ENCODE measurements at regions not wholly inside any gene's neighbourhood (a gene's known extent, or its start where the extent isn't known, plus 50 kb on each side); places are given as distances from the start of the nearest gene placed in this dataset.
"Not testable (repeated sequence)": the region's sequence is repeated elsewhere in the genome, so short reads cannot be mapped to it uniquely, and the experiment has no call there.

DNA sequence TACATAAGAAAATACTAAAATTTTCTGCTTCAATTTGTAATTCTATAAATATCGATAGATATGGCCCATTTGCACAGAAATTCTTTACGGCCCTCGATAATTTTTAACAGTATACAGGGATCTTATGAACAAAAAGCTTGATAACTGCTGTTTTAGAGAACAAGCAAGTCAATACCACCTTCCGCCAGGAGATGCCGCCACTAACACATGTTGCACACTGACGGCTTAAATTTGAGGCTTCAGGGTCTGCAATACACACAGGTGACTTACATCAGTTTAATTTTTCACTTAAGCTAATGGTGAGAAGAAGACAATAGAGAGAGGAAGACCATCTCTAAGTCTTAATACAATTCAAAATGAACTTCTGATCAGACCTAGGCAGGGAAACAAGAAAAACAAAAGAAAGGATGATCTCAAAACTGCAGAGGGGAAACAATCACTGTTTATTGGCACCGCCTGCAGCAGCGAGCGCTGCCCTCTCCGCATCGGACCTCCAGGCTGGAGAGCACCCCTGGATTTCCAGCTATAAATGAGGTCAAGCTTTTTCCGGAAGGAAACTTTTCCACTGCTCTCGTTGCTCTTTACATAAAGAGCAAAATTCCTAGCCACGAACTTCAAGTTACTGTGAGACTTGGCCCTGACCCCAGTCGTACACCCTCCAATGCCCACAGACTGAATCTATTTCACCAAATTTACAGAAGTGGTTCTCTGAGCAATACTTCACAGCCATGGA lies 53.9 kb downstream of the OTOR start:
- DNase-seq (ENCODE audit: low read depth in 3 of 3, low spot score in 1 of 3) = peak in 1 of 3 donors; percentile 37

DNA sequence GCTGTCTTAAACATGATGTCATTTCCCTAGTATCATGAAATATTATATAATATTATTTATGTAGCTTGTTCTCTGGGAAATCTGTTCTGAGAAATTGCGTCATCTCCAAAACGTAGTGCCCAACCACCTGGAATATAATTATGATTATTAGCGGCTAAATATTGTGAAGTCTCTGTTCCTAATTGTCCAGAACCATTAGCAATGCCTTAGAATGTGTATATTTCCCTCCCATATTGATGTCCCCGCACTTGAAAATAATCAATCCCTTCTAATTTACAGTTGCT lies 54.4 kb downstream of the OTOR start:
- no peak for DNase-seq (ENCODE audit: low read depth in 3 of 3, low spot score in 1 of 3)

DNA sequence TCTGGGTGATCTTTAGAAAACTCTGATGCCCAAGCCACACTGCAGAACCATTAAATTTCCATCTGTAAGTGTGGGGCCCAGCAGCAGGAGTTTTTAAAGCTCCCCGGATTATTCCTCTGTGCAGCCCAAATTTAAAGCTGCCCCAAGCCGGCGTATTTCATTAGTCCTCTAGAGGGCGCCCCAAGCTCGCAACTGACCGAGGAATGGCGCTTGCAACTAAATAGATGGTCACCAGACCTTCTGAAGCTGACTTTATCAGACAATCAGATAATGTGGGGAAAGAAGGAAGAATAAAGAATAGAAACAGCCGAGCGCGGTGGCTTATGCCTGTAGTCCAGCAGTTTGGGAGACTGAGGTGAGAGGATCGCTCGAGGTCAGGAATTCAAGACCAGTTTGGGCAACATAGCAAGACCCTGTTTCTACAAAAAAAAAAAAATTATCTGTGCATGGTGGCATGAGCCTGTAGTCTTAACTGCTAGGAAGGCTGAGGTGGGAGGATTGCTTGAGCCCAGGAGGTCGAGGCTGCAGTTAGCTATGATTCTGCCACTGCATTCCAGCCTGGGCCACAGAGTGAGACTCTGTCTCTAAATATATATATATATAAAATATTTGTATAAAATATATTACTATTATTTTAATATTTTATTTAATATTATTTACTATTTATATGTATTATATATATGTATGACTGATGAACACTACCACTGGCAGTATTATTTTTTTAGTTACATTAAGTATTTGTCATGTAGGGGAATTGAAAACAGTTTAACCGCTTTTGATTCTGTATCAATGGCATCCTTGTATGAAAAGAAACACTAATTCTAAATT lies 56.0 kb downstream of the OTOR start:
- peak in 1 of 3 donors; percentile 16 for DNase-seq (ENCODE audit: low read depth in 3 of 3, low spot score in 1 of 3)

DNA sequence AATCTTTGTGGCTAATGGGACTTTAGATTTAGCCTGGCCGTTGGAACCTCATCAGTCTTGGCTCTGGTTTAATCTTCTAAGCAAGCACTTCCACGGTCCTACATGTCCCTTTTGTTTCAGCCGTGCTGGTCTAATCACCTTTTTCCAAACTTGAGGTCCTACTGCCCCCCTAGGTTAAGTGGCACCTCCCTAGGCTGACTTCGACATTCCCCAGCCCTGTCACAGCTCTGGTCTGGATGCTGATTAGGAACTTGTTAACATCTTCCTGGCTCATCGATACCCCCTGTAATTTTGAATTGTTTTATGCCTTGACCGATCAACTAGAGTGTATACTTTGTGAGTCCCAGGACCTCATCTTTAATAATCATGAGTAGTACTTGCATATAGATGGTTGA lies 56.6 kb downstream of the OTOR start:
- no peak for DNase-seq (ENCODE audit: low read depth in 3 of 3, low spot score in 1 of 3)

DNA sequence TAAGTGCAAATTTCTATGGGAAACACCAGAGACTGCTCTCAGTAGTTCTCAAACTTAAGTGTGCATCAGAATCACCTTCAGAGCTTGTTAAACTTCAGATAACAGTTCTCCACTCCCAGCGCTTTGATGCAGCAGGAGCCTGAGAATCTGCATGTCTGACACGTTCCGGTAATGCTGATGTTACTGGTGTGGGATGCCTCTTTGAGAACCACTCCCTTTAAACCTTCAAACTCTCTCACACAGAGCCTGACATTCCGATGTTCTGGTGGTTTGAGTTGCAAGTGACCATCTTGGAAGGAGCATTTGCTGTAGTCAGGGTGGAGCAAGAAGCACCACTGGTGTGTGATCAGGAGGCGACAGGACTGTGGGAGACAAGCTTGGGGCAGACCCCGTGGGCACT lies 57.9 kb downstream of the OTOR start:
- DNase-seq (ENCODE audit: low read depth in 3 of 3, low spot score in 1 of 3) = no peak

DNA sequence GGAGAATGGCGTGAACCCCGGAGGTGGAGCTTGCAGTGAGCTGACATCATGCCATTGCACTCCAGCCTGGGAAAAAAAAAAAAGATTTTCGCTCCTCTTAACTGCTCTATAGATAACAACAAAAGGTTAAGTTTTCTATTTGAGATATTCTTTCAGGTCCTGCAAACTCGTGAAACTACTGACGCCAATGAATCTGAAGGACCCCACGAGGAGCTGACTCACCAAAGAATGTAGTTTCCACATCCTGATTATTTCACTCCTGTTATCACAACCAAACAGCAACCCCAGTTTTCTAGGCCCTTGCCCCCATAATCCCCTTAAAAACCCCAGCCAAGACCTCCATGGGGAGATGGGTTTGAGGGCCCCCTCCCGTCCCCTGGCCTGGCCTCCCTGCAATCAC lies 58.7 kb downstream of the OTOR start:
- DNase-seq (ENCODE audit: low read depth in 3 of 3, low spot score in 1 of 3) = no peak

DNA sequence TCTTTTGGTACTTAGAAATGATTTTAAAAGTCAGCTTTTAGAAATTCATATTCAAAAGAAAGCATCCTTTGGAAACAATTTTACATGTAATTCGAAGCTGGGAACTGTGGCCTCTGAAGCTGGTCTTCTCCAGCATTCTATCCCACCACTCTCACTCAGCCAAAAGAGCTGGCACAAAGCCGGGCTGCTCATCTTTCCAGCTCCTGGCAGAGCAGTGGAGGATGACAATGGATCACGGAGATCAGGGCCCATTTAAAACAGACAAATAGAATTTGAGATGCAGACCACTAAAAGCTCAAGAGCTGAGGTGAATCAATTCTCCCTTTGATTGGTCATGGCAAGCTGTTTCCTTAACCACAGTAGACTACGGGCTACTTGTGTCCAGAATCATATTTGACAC lies 60.6 kb downstream of the OTOR start:
- no peak for DNase-seq (ENCODE audit: low read depth in 3 of 3, low spot score in 1 of 3)

DNA sequence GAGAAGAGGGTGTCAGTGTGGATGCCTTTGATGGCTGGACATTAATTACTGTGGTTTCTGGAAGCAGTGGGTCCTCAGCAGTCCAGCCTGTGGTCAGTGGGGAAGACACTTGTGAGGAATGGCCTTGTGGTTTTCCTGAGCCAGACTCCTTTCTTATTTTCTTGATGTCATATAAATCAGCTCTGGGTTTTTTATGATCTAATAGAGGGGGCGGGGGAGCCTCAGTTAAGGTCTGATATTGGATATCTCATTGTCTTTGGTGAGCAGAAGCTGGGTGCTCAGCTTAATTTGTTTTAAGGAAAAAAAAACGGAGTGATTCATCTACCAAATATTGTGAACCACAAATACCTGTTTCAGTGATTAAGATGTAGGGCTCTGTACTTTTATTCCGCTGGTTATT lies 62.1 kb downstream of the OTOR start:
- DNase-seq (ENCODE audit: low read depth in 3 of 3, low spot score in 1 of 3) = no peak

DNA sequence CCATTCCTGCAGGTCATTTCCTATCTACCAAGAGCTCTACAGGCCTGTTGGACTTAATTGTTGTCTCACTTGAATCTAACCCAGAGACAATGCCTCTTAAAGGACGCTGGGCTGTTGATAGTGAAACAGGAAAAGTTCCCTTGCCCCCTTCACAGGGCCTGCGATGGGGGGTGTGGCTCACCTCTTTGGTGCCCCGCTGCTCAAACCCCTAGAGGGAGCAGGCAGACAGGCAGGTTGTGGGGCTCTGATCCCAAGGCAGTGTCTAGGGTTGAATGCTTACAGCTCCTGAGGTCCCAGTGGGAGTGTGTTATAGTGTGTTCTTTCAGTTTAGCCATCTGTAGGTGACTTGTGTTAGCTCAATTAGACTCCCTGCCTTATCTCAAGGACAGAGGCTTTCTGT lies 68.0 kb downstream of the OTOR start:
- no peak for DNase-seq (ENCODE audit: low read depth in 3 of 3, low spot score in 1 of 3)

DNA sequence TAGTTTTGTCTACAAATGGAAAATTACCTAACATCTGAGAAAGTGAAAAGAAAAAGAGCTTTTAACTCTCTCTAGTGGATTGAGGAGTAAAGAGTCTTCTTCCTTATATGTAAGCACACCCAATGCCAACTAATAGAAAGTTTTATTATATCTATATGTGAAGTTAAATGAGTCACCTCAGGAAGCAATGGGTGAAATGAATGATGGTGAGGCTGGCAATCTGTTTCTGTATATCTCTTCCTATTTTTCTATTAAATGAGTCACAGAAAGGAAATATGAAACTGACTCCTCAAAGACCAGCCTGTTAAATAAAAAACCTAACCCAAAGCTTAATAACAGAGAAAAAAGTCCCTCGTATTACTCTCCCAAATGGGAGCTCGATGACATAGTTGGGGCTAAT lies 71.3 kb downstream of the OTOR start:
- DNase-seq (ENCODE audit: low read depth in 3 of 3, low spot score in 1 of 3) = no peak

DNA sequence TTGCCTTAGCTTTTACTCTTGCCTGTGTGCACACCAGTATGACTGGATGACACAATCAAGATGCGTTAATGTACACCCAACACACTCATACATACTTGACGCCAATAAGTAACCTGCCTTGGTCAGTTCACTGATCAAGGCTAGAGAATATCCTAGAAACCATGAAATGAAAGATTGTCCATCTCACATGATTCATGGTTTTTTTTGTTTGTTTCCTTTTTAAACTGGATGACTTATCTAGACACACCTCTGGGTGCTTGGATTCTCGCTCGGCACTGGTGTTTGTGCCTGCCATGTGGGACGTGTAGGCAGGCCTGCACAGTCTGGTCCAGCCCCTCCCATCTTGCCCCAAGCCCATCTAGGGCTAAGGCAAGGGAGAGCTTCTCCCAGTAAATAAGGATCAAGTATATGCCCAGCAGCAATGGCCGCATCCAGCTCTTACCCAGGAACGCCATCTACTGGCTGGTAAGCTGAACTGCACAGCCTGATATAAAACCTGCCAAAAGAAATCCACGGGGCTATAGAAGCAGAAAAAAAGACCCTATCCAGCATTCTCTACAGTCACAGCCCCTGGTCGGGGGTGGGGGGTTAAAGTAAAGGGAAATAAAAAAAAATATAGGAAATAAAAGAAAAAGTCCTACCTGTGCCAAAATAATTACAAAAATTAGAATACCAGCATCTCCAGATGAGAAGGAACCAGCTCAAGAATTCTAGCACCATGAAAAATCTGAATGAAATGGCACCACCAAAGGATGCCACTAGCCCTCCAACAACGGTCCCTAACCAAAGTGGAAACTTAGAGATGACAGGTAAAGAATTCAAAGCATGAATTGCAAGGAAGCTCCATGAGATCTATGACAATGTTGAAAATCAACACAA lies 73.3 kb downstream of the OTOR start:
- DNase-seq (ENCODE audit: low read depth in 3 of 3, low spot score in 1 of 3) = no peak

DNA sequence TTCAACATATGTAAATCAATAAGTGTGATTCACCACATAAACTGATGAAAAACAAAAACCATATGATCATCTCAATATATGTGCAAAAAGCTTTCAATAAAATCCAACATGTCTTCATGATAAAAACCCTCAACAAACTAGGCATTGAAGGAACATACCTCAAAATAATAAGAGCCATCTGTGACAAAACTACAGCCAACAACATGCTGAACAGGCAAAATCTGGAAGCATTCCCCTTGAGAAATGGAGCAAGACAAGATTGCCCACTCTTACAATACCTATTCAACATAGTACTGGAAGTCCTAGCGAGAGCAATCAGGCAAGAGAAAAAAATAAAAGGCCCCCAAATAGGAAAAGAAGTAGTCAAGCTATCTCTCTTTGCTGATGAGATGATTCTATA lies 76.5 kb downstream of the OTOR start:
- no peak for DNase-seq (ENCODE audit: low read depth in 3 of 3, low spot score in 1 of 3)

DNA sequence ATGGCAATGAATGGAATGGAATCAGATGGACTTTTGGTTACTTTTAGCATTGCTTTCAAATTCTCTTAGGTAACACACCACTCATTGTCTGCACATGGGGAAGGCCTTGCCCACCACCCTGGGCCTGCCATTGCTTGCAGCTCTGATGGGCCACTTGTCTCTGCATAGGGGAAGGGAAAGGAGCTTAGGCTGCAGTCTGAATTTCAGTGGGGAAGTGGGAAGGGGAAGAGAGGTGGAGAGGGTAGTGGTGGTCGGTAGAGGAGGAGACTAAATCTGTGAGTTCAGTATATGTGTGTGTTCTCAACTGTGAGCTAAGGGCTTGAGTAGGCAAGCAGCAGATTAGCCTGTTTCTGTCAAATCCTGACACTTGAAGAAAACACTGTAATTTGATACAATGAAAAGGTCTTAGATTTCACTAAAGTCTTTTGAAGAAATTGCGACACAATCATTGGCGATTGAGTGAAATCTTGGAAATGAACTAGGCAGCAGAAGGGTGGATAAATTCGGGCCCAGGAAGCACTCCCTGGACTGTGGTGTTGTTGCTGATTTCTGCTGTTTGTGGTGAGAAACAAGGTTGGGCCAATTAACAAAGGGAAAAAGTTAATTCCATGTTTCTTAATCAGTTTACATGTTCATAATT lies 80.6 kb downstream of the OTOR start:
- DNase-seq (ENCODE audit: low read depth in 3 of 3, low spot score in 1 of 3) = no peak

DNA sequence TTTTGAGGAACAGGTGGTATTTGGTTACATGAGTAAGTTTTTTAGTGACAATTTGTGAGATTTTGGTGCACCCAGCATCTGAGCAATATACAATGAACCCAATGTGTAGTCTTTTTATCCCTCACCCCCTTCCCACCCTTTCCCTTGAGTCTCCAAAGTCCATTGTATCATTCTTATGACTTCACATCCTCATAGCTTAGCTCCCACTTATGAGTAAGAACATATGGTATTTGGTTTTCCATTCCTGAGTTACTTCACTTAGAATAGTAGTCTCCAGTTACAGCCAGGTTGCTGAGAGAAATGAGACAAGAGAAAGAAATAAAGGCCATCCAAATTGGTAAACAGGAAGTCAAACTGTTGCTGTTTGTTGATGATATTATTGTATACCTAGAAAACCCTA lies 87.5 kb downstream of the OTOR start:
- DNase-seq (ENCODE audit: low read depth in 3 of 3, low spot score in 1 of 3) = not testable (repeated sequence)

DNA sequence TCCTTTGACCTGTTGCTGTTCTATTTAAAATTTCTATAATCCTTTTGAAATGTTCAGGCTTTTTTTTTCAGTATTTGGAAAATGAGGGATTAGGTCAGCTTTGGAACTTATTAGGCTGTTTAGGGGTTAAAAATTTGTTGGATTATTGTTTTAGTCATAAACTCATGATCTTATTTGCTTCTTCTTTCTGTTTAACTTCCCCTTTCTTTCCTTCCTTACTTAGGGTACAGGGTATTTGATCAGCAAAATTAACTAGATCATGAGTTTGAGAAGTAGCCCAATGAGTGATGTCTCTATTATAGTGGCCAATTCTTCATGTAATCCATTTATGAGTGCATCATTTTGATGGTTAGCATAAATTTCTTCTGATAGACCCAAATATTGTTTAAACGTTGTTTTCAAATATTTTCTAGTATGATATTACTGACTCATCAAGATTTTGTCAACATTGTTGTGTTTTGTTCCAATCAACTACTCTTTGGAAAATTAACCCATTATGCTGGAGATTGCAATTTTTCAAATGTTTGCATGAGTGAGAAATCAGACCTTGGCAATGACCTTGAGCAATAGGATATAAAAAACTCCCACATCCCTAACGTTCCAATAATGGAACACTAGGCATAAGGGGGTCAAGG lies 94.4 kb downstream of the OTOR start:
- DNase-seq (ENCODE audit: low read depth in 3 of 3, low spot score in 1 of 3) = no peak

DNA sequence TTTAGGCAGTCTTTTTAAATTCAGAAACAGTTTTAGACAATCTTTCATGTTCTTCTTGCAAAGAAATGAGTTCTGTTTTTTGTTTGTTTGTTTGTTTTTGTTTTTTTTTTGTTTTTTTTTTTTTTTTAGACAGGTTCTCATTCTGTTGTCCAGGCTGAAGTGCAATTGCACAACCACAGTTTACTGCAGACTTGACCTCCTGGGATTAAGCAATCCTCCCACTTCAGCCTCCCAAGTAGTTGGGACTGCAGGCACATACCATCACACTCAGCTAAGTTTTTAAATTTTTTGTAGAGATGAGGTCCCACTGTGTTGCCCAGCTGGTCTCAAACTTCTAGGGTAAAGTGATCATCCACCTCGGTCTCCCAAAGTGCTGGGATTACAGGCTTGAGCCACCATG lies 96.2 kb downstream of the OTOR start:
- DNase-seq (ENCODE audit: low read depth in 3 of 3, low spot score in 1 of 3) = no peak

DNA sequence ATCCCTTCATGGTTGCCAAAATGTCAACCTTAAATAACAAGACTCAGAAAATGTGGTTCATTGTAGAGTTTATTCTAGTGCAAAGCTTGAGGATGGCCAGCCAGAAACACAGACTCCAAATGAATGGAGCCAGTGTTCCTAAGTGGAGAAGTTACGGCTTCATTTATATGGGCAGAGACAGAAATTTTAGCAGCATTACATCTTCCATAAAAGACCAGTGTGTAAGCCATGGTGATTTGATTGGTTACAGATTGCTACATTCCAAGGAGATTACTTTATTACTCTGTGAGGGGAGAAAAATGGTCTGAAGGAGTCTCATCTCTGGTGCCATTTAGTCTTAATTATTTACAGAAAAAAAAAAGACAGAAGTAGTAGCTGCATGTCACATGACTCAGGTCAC lies 97.8 kb downstream of the OTOR start:
- DNase-seq (ENCODE audit: low read depth in 3 of 3, low spot score in 1 of 3) = no peak

DNA sequence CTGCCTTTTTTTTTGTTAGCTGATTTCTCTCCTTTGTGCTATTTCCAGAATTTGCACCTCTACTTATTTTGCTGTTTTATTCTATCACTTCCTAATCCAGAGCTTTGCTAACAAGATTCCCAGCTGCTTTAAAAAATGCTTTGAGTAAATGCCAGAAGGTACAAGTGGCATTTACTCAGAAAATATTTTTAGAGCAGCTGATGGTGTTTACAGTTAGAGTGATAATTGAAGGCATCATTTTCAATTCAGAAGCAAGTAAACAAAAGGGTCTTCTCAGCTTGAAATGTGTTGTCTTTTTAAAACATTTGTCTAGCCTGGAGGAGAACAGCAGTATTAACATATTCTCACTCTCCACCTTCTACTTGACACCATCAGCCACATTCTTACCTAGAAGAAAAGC lies 99.9 kb downstream of the OTOR start:
- DNase-seq (ENCODE audit: low read depth in 3 of 3, low spot score in 1 of 3) = no peak

DNA sequence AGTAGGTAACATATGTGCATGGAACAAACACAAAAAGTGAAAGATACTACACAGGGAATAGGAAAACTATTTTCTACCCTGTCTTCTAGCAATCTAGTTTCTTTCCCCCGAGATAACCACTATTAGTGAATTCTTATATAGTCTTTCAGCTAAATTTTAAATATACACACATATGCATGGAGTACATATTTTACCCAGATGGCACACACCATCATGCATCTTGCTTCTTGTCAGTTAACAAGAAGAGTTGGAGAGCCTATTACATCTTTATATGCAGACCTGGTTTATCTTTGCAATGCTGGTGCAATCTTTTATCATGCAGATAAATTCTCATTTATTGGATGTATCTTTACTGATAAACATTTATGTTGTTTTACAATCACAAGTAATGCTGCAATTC lies 100.4 kb downstream of the OTOR start:
- DNase-seq (ENCODE audit: low read depth in 3 of 3, low spot score in 1 of 3) = no peak

DNA sequence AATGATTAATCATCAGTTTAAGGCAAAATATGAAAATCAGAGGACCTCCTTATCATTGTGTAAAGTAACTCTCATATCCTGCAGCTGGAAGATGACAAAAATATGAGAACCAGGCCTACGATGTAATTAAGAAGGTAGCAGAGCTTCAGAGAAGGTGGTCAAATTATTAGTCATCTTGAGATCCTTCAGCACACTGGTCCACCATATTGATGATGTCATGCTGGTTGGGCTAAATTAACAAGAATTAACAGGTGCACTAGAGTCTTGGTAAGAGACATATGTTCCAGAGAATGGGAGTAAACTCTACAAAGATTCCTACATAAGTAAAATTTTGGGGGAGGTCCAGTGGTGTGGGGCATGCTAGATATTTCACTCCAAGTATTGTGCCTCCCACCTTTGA lies 112.8 kb downstream of the OTOR start:
- DNase-seq (ENCODE audit: low read depth in 3 of 3, low spot score in 1 of 3) = no peak

DNA sequence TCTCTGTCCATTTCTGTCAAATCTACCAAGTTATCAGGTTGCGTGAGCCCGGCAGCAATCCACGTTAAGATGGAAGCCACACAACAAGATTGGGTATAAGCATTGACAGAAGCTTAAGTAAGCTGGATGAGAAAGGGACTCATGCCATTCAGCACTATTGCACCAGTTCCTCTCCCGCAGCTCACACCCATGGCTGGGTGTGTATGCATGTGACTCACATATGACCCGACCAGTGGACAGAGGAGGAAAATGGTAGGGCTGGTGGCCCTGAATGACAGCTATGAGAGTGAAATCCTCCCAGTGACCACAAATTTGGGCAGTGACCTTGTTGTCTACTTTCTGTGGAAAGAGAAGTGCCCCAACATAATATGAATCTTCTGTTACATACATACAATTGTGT lies 113.5 kb downstream of the OTOR start:
- no peak for DNase-seq (ENCODE audit: low read depth in 3 of 3, low spot score in 1 of 3)
